Left ventricle myocardium inferior (tissue), 1 donor: ENCODE measurements at regions not wholly inside any gene's neighbourhood (a gene's known extent, or its start where the extent isn't known, plus 50 kb on each side); places are given as distances from the start of the nearest gene placed in this dataset.
"Not testable (repeated sequence)": the region's sequence is repeated elsewhere in the genome, so short reads cannot be mapped to it uniquely, and the experiment has no call there.

Experiments
- DNase-seq: peaks from one replicate; pipeline ENCODE4 v3.0.0-alpha.2; 2020
- H3K27ac ChIP-seq: fragments of 200-600 bp; replicated peaks from 2 replicates; pipeline ENCODE4 v1.8.0; 2021
- H3K27me3 ChIP-seq: fragments of 200-600 bp; 2 replicates; pipeline ENCODE4 v1.8.0; 2021; ENCODE audit warnings: low read depth
- H3K36me3 ChIP-seq: fragments of 200-600 bp; 2 replicates; pipeline ENCODE4 v1.8.0; 2021
- H3K4me1 ChIP-seq: fragments of 200-600 bp; 2 replicates; pipeline ENCODE4 v1.8.0; 2021
- H3K4me3 ChIP-seq: fragments of 200-600 bp; 2 replicates; pipeline ENCODE4 v1.8.0; 2021; ENCODE audit warnings: mild to moderate bottlenecking, moderate library complexity
- H3K9me3 ChIP-seq: fragments of 200-600 bp; replicated peaks from 2 replicates; pipeline ENCODE4 v1.8.0; 2021
- intact Hi-C: fragments of 100-400 bp; cut with micrococcal nuclease; formaldehyde crosslinking; loops from one replicate; pipeline ENCODE4 v1.11.0; 2022
- TF ChIP-seq, protein P1 (sequence below): fragments of 200-600 bp; IDR thresholded peaks from 2 replicates; pipeline ENCODE4 v1.8.0; 2021; ENCODE audit warnings: antibody characterized with exemption, mild to moderate bottlenecking, borderline replicate concordance
- donor health status: DM: no; HTN: yes; CAD: no; lungs with severe emphysema.

DNA sequence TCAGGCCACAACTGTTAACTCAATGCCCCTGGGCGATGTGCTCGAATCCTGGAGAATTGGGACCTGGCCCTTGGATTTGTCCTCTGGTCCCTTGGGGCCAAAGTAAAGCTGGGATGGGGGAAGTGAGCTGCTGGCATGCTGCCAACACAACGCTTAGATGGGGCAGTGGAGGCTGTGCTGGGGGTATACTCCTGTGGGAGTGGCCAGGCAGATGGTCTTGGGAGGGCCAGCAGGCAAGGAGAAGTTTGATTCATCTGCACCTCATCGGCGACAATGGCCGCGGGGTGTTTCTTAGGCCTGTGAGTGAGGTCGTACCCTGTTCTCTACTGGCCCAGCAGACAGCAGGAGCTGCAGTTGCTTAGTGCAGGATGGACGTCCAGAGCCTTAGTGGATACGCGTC lies 139.0 kb upstream of the MTPN start:
- no peak for DNase-seq
- Histone ChIP-seq H3K4me1 (no peaks in the 10 kb centered on the region), H3K9me3 (no peaks in the 10 kb centered on the region), H3K27ac (no peak overlapping the region), H3K36me3 (no peaks in the 10 kb centered on the region), H3K4me3 (no peak overlapping the region), H3K27me3 (no peaks in the 10 kb centered on the region)
- intact Hi-C loops: no loop called here
- TF ChIP-seq, protein P1, sequence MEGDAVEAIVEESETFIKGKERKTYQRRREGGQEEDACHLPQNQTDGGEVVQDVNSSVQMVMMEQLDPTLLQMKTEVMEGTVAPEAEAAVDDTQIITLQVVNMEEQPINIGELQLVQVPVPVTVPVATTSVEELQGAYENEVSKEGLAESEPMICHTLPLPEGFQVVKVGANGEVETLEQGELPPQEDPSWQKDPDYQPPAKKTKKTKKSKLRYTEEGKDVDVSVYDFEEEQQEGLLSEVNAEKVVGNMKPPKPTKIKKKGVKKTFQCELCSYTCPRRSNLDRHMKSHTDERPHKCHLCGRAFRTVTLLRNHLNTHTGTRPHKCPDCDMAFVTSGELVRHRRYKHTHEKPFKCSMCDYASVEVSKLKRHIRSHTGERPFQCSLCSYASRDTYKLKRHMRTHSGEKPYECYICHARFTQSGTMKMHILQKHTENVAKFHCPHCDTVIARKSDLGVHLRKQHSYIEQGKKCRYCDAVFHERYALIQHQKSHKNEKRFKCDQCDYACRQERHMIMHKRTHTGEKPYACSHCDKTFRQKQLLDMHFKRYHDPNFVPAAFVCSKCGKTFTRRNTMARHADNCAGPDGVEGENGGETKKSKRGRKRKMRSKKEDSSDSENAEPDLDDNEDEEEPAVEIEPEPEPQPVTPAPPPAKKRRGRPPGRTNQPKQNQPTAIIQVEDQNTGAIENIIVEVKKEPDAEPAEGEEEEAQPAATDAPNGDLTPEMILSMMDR: no peak

DNA sequence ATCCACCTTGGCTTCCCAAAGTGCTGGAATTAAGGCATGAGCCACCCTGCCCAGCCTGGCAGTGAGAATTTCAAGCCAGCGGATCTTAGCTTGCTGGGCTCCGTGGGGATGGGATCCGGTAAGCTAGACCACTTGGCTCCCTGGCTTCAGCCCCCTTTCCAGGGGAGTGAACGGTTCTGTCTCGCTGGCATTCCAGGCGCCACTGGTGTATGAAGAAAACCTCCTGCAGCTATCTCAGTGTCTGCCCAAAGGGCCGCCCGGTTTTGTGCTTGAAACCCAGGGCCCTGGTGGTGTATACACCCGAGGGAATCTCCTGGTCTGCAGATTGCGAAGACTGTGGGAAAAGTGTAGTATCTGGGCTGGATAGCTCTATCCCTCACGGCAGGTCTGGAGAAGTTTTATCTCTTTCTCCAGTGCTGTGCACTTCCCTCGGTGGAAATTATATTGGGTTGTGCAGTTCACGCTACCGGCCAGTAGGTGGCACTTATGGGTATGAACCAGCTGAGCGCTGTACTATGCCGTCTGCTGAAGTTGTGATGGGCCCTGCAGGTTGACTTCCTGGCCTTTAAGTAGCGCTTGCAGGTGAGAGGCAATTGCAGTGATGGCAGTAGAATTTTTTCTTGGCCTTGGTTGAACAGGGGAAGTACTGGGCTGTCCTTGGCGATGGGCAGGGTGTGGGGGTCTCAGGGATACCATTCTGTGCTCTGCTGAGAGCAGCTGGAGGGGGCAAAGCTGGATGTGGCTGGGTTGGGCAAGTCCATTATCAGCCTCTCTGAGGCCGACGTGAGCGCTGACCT lies 138.0 kb upstream of the MTPN start:
- peaks cover 4% of the 10 kb centered on the region for H3K9me3 ChIP-seq
- H3K27ac ChIP-seq: no peak overlapping the region
- H3K27me3 ChIP-seq: no peaks in the 10 kb centered on the region
- TF ChIP-seq, protein P1: peak; percentile 81
- no peaks in the 10 kb centered on the region for H3K4me1 ChIP-seq
- intact Hi-C loops: no loop called here
- H3K36me3 ChIP-seq: no peaks in the 10 kb centered on the region
- H3K4me3 ChIP-seq: no peak overlapping the region
- no peak for DNase-seq

DNA sequence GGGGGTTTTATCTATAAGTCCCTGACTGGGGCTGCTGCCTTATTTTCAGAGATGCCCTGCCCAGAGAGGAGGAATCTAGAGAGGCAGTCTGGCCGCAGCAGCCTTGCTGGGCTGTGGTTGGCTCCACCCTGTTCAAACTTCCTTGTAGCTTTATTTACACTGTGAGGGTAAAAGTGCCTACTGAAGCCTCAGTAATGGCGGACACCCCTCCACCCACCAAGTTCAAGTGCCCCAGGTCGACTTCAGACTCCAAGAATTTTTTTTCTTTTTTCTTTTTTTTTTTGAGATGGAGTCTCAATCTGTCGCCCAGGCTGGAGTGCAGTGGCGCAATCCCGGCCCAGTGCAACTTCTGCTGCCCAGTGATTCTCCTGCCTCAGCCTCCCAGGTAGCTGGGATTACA lies 137.3 kb upstream of the MTPN start:
- H3K4me3 ChIP-seq, H3K9me3 ChIP-seq, H3K27ac ChIP-seq, H3K4me1 ChIP-seq, DNase-seq, intact Hi-C loops, H3K27me3 ChIP-seq, H3K36me3 ChIP-seq: not testable (repeated sequence)

DNA sequence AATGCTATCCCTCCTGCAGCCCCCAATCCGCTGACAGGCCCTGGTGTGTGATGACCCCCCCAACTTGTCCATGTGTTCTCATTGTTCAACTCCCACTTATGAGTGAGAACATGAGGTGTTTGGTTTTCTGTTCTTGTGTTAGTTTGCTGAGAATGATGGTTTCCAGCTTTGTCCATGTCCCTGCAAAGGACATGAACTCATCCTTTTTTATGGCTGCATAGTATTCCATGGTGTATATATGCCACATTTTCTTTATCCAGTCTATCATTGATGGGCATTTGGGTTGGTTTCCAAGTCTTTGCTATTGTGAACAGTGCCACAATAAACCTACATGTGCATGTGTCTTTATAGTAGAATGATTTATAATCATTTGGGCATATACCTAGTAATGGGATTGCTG lies 131.9 kb upstream of the MTPN start:
- H3K4me1 ChIP-seq, H3K27me3 ChIP-seq, H3K4me3 ChIP-seq, H3K27ac ChIP-seq, intact Hi-C loops, H3K36me3 ChIP-seq, DNase-seq: not testable (repeated sequence)
- H3K9me3 ChIP-seq: peaks cover 19% of the 10 kb centered on the region

DNA sequence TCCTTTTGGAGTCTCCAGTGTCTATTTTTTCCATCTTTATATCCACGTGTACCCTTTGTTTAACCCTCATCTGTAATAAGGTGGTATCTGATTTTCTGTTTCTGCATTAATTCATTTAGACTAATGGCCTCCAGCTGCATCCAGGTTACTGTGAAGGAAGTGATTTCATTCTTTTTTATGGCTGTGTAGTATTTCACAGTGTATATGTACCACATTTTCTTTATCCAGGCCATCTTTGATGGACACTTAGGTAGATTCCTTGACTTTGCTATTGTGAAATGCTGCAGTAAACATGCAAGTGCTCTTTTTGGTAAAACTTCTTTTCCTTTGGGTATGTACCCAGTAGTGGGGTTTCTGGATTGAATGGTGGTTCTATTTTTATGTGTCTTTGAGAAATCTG lies 128.0 kb upstream of the MTPN start:
- no peak overlapping the region for H3K4me3 ChIP-seq
- H3K27me3 ChIP-seq: no peaks in the 10 kb centered on the region
- intact Hi-C loops: no loop called here
- no peak for DNase-seq
- peaks cover 16% of the 10 kb centered on the region for H3K9me3 ChIP-seq
- H3K27ac ChIP-seq: no peak overlapping the region
- TF ChIP-seq, protein P1: no peak
- H3K4me1 ChIP-seq: no peaks in the 10 kb centered on the region
- no peaks in the 10 kb centered on the region for H3K36me3 ChIP-seq

DNA sequence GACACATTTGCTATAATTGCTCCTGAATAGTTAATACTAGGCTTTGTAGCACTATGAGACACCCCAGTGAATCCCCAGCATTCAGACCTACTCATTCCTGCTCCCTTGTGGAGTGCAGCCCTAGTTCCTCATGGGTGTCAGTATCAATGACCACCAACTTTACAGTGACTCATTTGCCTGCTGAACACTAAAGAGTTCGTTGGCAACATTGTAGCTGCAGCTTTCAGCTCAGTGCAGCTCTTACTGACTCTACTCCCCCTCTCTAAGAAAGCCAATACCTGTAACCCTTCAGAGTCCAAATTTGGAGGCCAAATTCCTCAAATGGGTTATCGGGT lies 127.1 kb upstream of the MTPN start:
- Histone ChIP-seq H3K9me3 (peaks cover 11% of the 10 kb centered on the region), H3K27ac (no peak overlapping the region), H3K36me3 (no peaks in the 10 kb centered on the region), H3K4me3 (no peak overlapping the region), H3K4me1 (no peaks in the 10 kb centered on the region), H3K27me3 (no peaks in the 10 kb centered on the region)
- DNase-seq: no peak
- intact Hi-C loops: no loop called here
- TF ChIP-seq, protein P1: no peak
